ENCODE measurements at regions not wholly inside any gene's neighbourhood (a gene's known extent, or its start where the extent isn't known, plus 50 kb on each side); places are given as distances from the start of the nearest gene placed in this dataset.

- no peaks in the 10 kb centered on the region for H3F3A ChIP-seq (ENCODE audit: insufficient read depth, low read length, poor library complexity, severe bottlenecking)
- H3K9ac ChIP-seq (ENCODE audit: low read length): no peak overlapping the region
- no peak for TF ChIP-seq RAD21 (conservative IDR thresholded peaks at IDR 0.05)
- no peak for TF ChIP-seq POLR2AphosphoS5 (IDR thresholded peaks at IDR 0.05)
- TF ChIP-seq EZH2 (IDR thresholded peaks at IDR 0.05; ENCODE audit: borderline replicate concordance, insufficient read depth, low read length, poor library complexity, severe bottlenecking): no peak
- TF ChIP-seq EP300 (conservative IDR thresholded peaks at IDR 0.05; ENCODE audit: poor library complexity, severe bottlenecking): no peak
- TF ChIP-seq MXI1 (conservative IDR thresholded peaks at IDR 0.05; ENCODE audit: poor library complexity, severe bottlenecking): no peak
- no peak for TF ChIP-seq REST (IDR thresholded peaks at IDR 0.05; ENCODE audit: borderline replicate concordance)
- no peak for TF ChIP-seq CTCF (IDR thresholded peaks at IDR 0.05; ENCODE audit: poor library complexity, severe bottlenecking)
- TF ChIP-seq SMC3 (conservative IDR thresholded peaks at IDR 0.05; ENCODE audit: poor library complexity): no peak
- TF ChIP-seq TAF1 (IDR thresholded peaks at IDR 0.05; ENCODE audit: low read depth): no peak
- no peaks in the 10 kb centered on the region for H3K9me3 ChIP-seq (ENCODE audit: low read length)
- no peaks in the 10 kb centered on the region for H3K27me3 ChIP-seq (ENCODE audit: insufficient read depth, low read depth, low read length)
- H3K79me2 ChIP-seq (replicated peaks; ENCODE audit: insufficient read depth, low read length): no peaks in the 10 kb centered on the region
- no peaks in the 10 kb centered on the region for H3K9me2 ChIP-seq (ENCODE audit: insufficient read depth, low read length)
- H3K4me3 ChIP-seq (ENCODE audit: low read length): no peak overlapping the region
- H4K20me1 ChIP-seq (ENCODE audit: insufficient read depth): no peaks in the 10 kb centered on the region
- H3K36me3 ChIP-seq (ENCODE audit: insufficient read depth, low read length): no peaks in the 10 kb centered on the region
- no peak overlapping the region for H2AFZ ChIP-seq (ENCODE audit: low read depth, low read length)
- no peak overlapping the region for H3K4me2 ChIP-seq (ENCODE audit: low read length)
- H3K27ac ChIP-seq (ENCODE audit: low read length): no peak overlapping the region
Measured at GRCh38 chrX:40449956-40450706, 130.6 kb upstream of the ATP6AP2 start.

GRCh38 chrX:40449396-40449795 is 131.4 kb upstream of the ATP6AP2 start:
- TF ChIP-seq EP300 (conservative IDR thresholded peaks at IDR 0.05; ENCODE audit: poor library complexity, severe bottlenecking) (no peak), SMC3 (conservative IDR thresholded peaks at IDR 0.05; ENCODE audit: poor library complexity) (no peak), REST (IDR thresholded peaks at IDR 0.05; ENCODE audit: borderline replicate concordance) (no peak), TAF1 (IDR thresholded peaks at IDR 0.05; ENCODE audit: low read depth) (no peak), POLR2AphosphoS5 (IDR thresholded peaks at IDR 0.05) (no peak), MXI1 (conservative IDR thresholded peaks at IDR 0.05; ENCODE audit: poor library complexity, severe bottlenecking) (no peak), EZH2 (IDR thresholded peaks at IDR 0.05; ENCODE audit: borderline replicate concordance, insufficient read depth, low read length, poor library complexity, severe bottlenecking) (no peak), RAD21 (conservative IDR thresholded peaks at IDR 0.05) (no peak), CTCF (IDR thresholded peaks at IDR 0.05; ENCODE audit: poor library complexity, severe bottlenecking) (no peak)
- Histone ChIP-seq H3K4me2 (ENCODE audit: low read length) (no peak overlapping the region), H4K20me1 (ENCODE audit: insufficient read depth) (no peaks in the 10 kb centered on the region), H3K9me3 (ENCODE audit: low read length) (no peaks in the 10 kb centered on the region), H3K27me3 (ENCODE audit: insufficient read depth, low read depth, low read length) (no peaks in the 10 kb centered on the region), H3K79me2 (replicated peaks; ENCODE audit: insufficient read depth, low read length) (no peaks in the 10 kb centered on the region), H3K4me3 (ENCODE audit: low read length) (no peak overlapping the region), H3K27ac (ENCODE audit: low read length) (no peak overlapping the region), H3F3A (ENCODE audit: insufficient read depth, low read length, poor library complexity, severe bottlenecking) (no peaks in the 10 kb centered on the region), H2AFZ (ENCODE audit: low read depth, low read length) (no peak overlapping the region), H3K9ac (ENCODE audit: low read length) (no peak overlapping the region), H3K9me2 (ENCODE audit: insufficient read depth, low read length) (no peaks in the 10 kb centered on the region), H3K36me3 (ENCODE audit: insufficient read depth, low read length) (no peaks in the 10 kb centered on the region)

All from neural cell (in vitro differentiated cells).